IMR-90 (cell line): ENCODE measurements at regions not wholly inside any gene's neighbourhood (a gene's known extent, or its start where the extent isn't known, plus 50 kb on each side); places are given as distances from the start of the nearest gene placed in this dataset.

Experiments
- ATAC-seq: fragments of 200-7000 bp; cut with Tn5 transposase; 2 replicates; pipeline ENCODE4 v1.9.1; 2020; ENCODE audit warnings: low read depth, mild to moderate bottlenecking, moderate library complexity
- BruUV-seq: library from RNA; stranded (reverse); fragments of 400-500 nt; replicated peaks from 2 replicates; lab custom pipeline; 2021; lab: Mats Ljungman, UMichigan
- CTCF ChIA-PET: fragments of 300-600 bp; formaldehyde crosslinking; extraction: SDS; loops from one replicate; lab custom pipeline; 2021; ENCODE audit warnings: antibody characterized with exemption; lab: Yijun Ruan, JAX
- POLR2A ChIA-PET: fragments of 300-600 bp; sonication (Branson Sonifier 250); formaldehyde crosslinking; loops from one replicate; lab custom pipeline; 2022; ENCODE audit warnings: antibody characterized with exemption; ENCODE audit not compliant: unreplicated experiment; lab: Charles Lee
- DNase-seq: peaks from one replicate; pipeline ENCODE4 v3.0.0; 2013
- H2AFZ ChIP-seq: replicated peaks from 2 replicates; pipeline ENCODE3; 2013; ENCODE audit warnings: low read length, mild to moderate bottlenecking; ENCODE audit not compliant: poor library complexity
- H2AK5ac ChIP-seq: 2 replicates; pipeline ENCODE4 v1.6.1; 2013; ENCODE audit warnings: low read depth, low read length, inconsistent platforms
- H2AK9ac ChIP-seq: replicated peaks from 2 replicates; pipeline ENCODE3; 2013; ENCODE audit warnings: mild to moderate bottlenecking, low read depth, low read length, moderate library complexity; ENCODE audit not compliant: poor library complexity
- H2BK120ac ChIP-seq: 2 replicates; pipeline ENCODE4 v1.6.1; 2013; ENCODE audit warnings: low read depth, low read length, inconsistent platforms
- H2BK15ac ChIP-seq: 3 replicates; pipeline ENCODE4 v1.6.1; 2013; ENCODE audit warnings: low read depth, low read length, inconsistent platforms
- H2BK20ac ChIP-seq: 2 replicates; pipeline ENCODE4 v1.6.1; 2013; ENCODE audit warnings: low read depth, mild to moderate bottlenecking, inconsistent platforms, low read length, moderate library complexity
- H2BK5ac ChIP-seq: 2 replicates; pipeline ENCODE4 v1.6.1; 2013; ENCODE audit warnings: mild to moderate bottlenecking, low read depth, low read length, inconsistent platforms; ENCODE audit not compliant: poor library complexity, severe bottlenecking
- H3K14ac ChIP-seq: replicated peaks from 2 replicates; pipeline ENCODE4 v1.6.1; 2013; ENCODE audit warnings: low read depth, low read length, inconsistent platforms
- H3K18ac ChIP-seq: 2 replicates; pipeline ENCODE4 v1.6.1; 2013; ENCODE audit warnings: low read depth, low read length, control low read depth
- H3K23ac ChIP-seq: 2 replicates; pipeline ENCODE4 v1.6.1; 2013; ENCODE audit warnings: low read depth, low read length, inconsistent platforms
- H3K27ac ChIP-seq: 2 replicates; pipeline ENCODE4 v1.5.1; 2013; ENCODE audit warnings: mild to moderate bottlenecking, control low read depth, low read length; ENCODE audit not compliant: insufficient read depth
- H3K27me3 ChIP-seq: 2 replicates; pipeline ENCODE4 v1.6.1; 2013; ENCODE audit warnings: low read length; ENCODE audit not compliant: control insufficient read depth, insufficient read depth
- H3K36me3 ChIP-seq: 2 replicates; pipeline ENCODE4 v1.6.1; 2013; ENCODE audit warnings: low read length, mixed read lengths; ENCODE audit not compliant: control insufficient read depth, insufficient read depth
- H3K4ac ChIP-seq: 2 replicates; pipeline ENCODE4 v1.6.1; 2013; ENCODE audit warnings: low read depth, low read length, inconsistent platforms
- H3K4me1 ChIP-seq: 2 replicates; pipeline ENCODE4 v1.6.1; 2013; ENCODE audit warnings: low read length, mixed read lengths; ENCODE audit not compliant: control insufficient read depth, insufficient read depth
- H3K4me2 ChIP-seq: 2 replicates; pipeline ENCODE4 v1.6.1; 2013; ENCODE audit warnings: low read depth, mild to moderate bottlenecking, control low read depth, low read length, moderate library complexity
- H3K4me3 ChIP-seq: 2 replicates; pipeline ENCODE4 v1.5.1; 2013; ENCODE audit warnings: low read depth, mild to moderate bottlenecking, control low read depth, low read length, moderate library complexity; ENCODE audit not compliant: insufficient read depth
- H3K56ac ChIP-seq: 2 replicates; pipeline ENCODE4 v1.6.1; 2013; ENCODE audit warnings: low read length, inconsistent platforms; ENCODE audit not compliant: insufficient read depth; ENCODE audit errors: extremely low read depth
- H3K79me1 ChIP-seq, 2 experiments: 2 replicates each; pipeline ENCODE4 v1.6.1; 2013; ENCODE audit warnings: low read length in 2 of 2, inconsistent platforms in 1 of 2, low read depth in 1 of 2
- H3K9ac ChIP-seq: 2 replicates; pipeline ENCODE4 v1.6.1; 2013; ENCODE audit warnings: low read depth, low read length, control low read depth
- H3K9me1 ChIP-seq: 2 replicates; pipeline ENCODE4 v1.6.1; 2013; ENCODE audit warnings: low read length, inconsistent platforms; ENCODE audit not compliant: insufficient read depth
- H3K9me3 ChIP-seq: 2 replicates; pipeline ENCODE4 v1.6.1; 2013; ENCODE audit warnings: low read length; ENCODE audit not compliant: control insufficient read depth, insufficient read depth
- H4K20me1 ChIP-seq: 2 replicates; pipeline ENCODE4 v1.6.1; 2013; ENCODE audit warnings: low read length, inconsistent platforms; ENCODE audit not compliant: insufficient read depth
- H4K5ac ChIP-seq: 2 replicates; pipeline ENCODE4 v1.6.1; 2013; ENCODE audit warnings: mild to moderate bottlenecking, low read depth, low read length, control low read depth
- H4K8ac ChIP-seq, 2 experiments: 2 replicates each; pipeline ENCODE4 v1.6.1; 2013; ENCODE audit warnings: low read depth in 2 of 2, low read length in 2 of 2, control low read depth in 1 of 2, inconsistent platforms in 1 of 2
- H4K91ac ChIP-seq: 2 replicates; pipeline ENCODE4 v1.6.1; 2013; ENCODE audit warnings: low read depth, low read length, inconsistent platforms; ENCODE audit not compliant: insufficient read depth
- BHLHE40 ChIP-seq: fragments of 150-350 bp; IDR thresholded peaks from 2 replicates; pipeline ENCODE4 v1.6.1; 2016; ENCODE audit warnings: mild to moderate bottlenecking, low read depth, low read length
- CEBPB ChIP-seq: IDR thresholded peaks from 2 replicates; pipeline ENCODE4 v1.6.1; 2012; ENCODE audit warnings: low read depth, low read length, improper control_type of control experiment
- CHD1 ChIP-seq: IDR thresholded peaks from 2 replicates; pipeline ENCODE4 v1.6.1; 2012; ENCODE audit warnings: low read depth, low read length, improper control_type of control experiment
- FOS ChIP-seq: fragments of 150-350 bp; IDR thresholded peaks from 2 replicates; pipeline ENCODE4 v1.6.1; 2016; ENCODE audit warnings: low read depth, low read length
- MAFK ChIP-seq: IDR thresholded peaks from 2 replicates; pipeline ENCODE4 v1.6.1; 2012; ENCODE audit warnings: low read depth, low read length, improper control_type of control experiment
- MAZ ChIP-seq: IDR thresholded peaks from 2 replicates; pipeline ENCODE4 v1.6.1; 2012; ENCODE audit warnings: low read depth, mild to moderate bottlenecking, low read length, improper control_type of control experiment, moderate library complexity, borderline replicate concordance
- MXI1 ChIP-seq: IDR thresholded peaks from 2 replicates; pipeline ENCODE4 v1.6.1; 2012; ENCODE audit warnings: low read depth, mild to moderate bottlenecking, low read length, moderate library complexity, borderline replicate concordance
- NFE2L2 ChIP-seq: fragments of 150-350 bp; IDR thresholded peaks from 2 replicates; pipeline ENCODE4 v1.6.1; 2016; ENCODE audit warnings: low read depth, mild to moderate bottlenecking, low read length
- POLR2A ChIP-seq: IDR thresholded peaks from 2 replicates; pipeline ENCODE4 v1.6.1; 2012; ENCODE audit warnings: mild to moderate bottlenecking, low read depth, low read length
- RAD21 ChIP-seq: IDR thresholded peaks from 2 replicates; pipeline ENCODE4 v1.6.1; 2012; ENCODE audit warnings: low read length, improper control_type of control experiment
- RCOR1 ChIP-seq: IDR thresholded peaks from 2 replicates; pipeline ENCODE4 v1.6.1; 2012; ENCODE audit warnings: mild to moderate bottlenecking, low read length, improper control_type of control experiment; ENCODE audit not compliant: insufficient replicate concordance
- RFX5 ChIP-seq: IDR thresholded peaks from 2 replicates; pipeline ENCODE4 v1.8.0; 2012; ENCODE audit warnings: low read depth, mild to moderate bottlenecking, low read length, moderate library complexity
- SMC3 ChIP-seq: fragments of 150-350 bp; IDR thresholded peaks from 2 replicates; pipeline ENCODE4 v1.6.1; 2016; ENCODE audit warnings: low read depth, mild to moderate bottlenecking, antibody characterized with exemption, low read length, moderate library complexity
- WGBS, 2 experiments: methylation state at CpG; one replicate each; pipeline versions ENCODE4 v1.1.5 to v1.1.7; 2013; ENCODE audit warnings: missing lambda C conversion rate in 2 of 2; ENCODE audit not compliant: insufficient read length in 1 of 2; ENCODE audit errors: extremely low coverage in 2 of 2; 5-methylcytosine and 5-hydroxymethylcytosine counted together
- dilution Hi-C: fragments of 300-500 bp; cut with HindIII; formaldehyde crosslinking; loops from one replicate; pipeline ENCODE4 v1.14.3; 2018; ENCODE audit warnings: low sequenced_read_pairs; ENCODE audit not compliant: unreplicated experiment
- in situ Hi-C: fragments of 300-500 bp; cut with MboI; formaldehyde crosslinking; loops from 3 replicates; pipeline ENCODE4 v1.14.3; 2019; ENCODE audit warnings: low sequenced_read_pairs, inconsistent platforms, mixed read lengths
- intact Hi-C: fragments of 100-400 bp; cut with micrococcal nuclease; formaldehyde crosslinking; loops from 2 replicates; pipeline ENCODE4 v1.10.0; 2022
- TF ChIP-seq, protein P1 (sequence below): conservative IDR thresholded peaks from 2 replicates; pipeline ENCODE4 v1.5.1; 2012; ENCODE audit warnings: mild to moderate bottlenecking, low read depth, low read length, improper control_type of control experiment
- TF ChIP-seq, protein P2 (sequence below): fragments of 150-350 bp; IDR thresholded peaks from 2 replicates; pipeline ENCODE4 v1.6.1; 2017; ENCODE audit warnings: mild to moderate bottlenecking, antibody characterized with exemption, low read length, low read depth
- TF ChIP-seq, protein P3 (sequence below): fragments of 150-350 bp; IDR thresholded peaks from 2 replicates; pipeline ENCODE4 v1.6.1; 2016; ENCODE audit warnings: low read depth, mild to moderate bottlenecking, low read length, moderate library complexity, borderline replicate concordance

DNA sequence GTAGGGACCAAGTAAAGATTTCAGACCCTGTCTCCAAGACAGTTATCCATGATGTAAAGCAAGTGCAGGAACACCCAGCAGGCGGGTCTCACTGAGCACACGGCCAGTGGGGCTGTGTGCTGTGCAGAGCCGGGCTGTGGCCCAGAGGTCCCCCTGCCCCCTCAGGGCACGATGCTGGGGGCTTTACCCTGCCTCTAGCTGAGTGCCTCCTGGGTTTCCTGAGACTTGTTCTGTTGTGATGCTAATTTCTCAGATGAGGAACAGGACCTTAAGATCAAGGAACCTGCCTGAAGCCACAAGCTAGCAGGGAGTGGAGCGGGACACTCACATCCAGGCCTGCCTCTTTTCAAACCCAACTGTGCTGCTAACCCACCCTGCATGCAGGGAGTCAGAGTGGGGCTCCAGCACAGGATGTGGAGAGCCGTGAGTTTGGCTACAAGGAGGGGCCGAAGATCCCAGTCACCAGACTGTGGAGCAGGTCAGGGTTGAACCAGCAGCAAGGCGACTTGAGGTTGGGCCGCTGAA is 76.1 kb upstream of the LYZL2 start:
- Histone ChIP-seq H2AK9ac (no peak overlapping the region), H3K18ac (no peak overlapping the region), H3K36me3 (no peaks in the 10 kb centered on the region), H3K27me3 (no peaks in the 10 kb centered on the region; the same call in 1 of the 2 replicates), H2BK20ac (no peak overlapping the region), H3K27ac (no peak overlapping the region), H3K4me1 (peaks cover 3% of the 10 kb centered on the region), H2BK15ac (no peak overlapping the region), H4K8ac (no peak overlapping the region), H3K4me2 (no peak overlapping the region), H3K23ac (no peak overlapping the region), H2BK5ac (no peak overlapping the region), H4K91ac (no peak overlapping the region), H3K9me1 (no peaks in the 10 kb centered on the region; the same call in 1 of the 2 replicates), H3K14ac (no peak overlapping the region), H4K5ac (no peak overlapping the region), H3K9me3 (no peaks in the 10 kb centered on the region), H3K4ac (no peak overlapping the region), H3K4me3 (no peak overlapping the region), H2AK5ac (no peak overlapping the region), H3K79me1 (no peaks in the 10 kb centered on the region), H2BK120ac (no peak overlapping the region), H3K9ac (no peak overlapping the region), H4K20me1 (no peaks in the 10 kb centered on the region), H2AFZ (peak overlapping the region; percentile 58), H3K56ac (no peak overlapping the region)
- in situ Hi-C loops, result no loop called here
- BruUV-seq, result no TSS peak
- 67% methylated on average over 3 of the region's 9 CpGs; no CpG with 5 or more reads in 1 of the 2 experiments for WGBS, 2 experiments
- TF ChIP-seq, protein P1, sequence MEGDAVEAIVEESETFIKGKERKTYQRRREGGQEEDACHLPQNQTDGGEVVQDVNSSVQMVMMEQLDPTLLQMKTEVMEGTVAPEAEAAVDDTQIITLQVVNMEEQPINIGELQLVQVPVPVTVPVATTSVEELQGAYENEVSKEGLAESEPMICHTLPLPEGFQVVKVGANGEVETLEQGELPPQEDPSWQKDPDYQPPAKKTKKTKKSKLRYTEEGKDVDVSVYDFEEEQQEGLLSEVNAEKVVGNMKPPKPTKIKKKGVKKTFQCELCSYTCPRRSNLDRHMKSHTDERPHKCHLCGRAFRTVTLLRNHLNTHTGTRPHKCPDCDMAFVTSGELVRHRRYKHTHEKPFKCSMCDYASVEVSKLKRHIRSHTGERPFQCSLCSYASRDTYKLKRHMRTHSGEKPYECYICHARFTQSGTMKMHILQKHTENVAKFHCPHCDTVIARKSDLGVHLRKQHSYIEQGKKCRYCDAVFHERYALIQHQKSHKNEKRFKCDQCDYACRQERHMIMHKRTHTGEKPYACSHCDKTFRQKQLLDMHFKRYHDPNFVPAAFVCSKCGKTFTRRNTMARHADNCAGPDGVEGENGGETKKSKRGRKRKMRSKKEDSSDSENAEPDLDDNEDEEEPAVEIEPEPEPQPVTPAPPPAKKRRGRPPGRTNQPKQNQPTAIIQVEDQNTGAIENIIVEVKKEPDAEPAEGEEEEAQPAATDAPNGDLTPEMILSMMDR, result no peak
- TF ChIP-seq, protein P2, sequence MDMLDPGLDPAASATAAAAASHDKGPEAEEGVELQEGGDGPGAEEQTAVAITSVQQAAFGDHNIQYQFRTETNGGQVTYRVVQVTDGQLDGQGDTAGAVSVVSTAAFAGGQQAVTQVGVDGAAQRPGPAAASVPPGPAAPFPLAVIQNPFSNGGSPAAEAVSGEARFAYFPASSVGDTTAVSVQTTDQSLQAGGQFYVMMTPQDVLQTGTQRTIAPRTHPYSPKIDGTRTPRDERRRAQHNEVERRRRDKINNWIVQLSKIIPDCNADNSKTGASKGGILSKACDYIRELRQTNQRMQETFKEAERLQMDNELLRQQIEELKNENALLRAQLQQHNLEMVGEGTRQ, result no peak
- TF ChIP-seq MAZ, result no peak
- no peak for TF ChIP-seq CEBPB
- no peak for TF ChIP-seq RFX5
- TF ChIP-seq SMC3, result no peak
- no peak for TF ChIP-seq MAFK
- no peak for TF ChIP-seq NFE2L2
- no peak for TF ChIP-seq CHD1
- TF ChIP-seq BHLHE40, result no peak
- TF ChIP-seq, protein P3, sequence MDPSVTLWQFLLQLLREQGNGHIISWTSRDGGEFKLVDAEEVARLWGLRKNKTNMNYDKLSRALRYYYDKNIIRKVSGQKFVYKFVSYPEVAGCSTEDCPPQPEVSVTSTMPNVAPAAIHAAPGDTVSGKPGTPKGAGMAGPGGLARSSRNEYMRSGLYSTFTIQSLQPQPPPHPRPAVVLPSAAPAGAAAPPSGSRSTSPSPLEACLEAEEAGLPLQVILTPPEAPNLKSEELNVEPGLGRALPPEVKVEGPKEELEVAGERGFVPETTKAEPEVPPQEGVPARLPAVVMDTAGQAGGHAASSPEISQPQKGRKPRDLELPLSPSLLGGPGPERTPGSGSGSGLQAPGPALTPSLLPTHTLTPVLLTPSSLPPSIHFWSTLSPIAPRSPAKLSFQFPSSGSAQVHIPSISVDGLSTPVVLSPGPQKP, result no peak
- TF ChIP-seq POLR2A, result no peak
- no peak for TF ChIP-seq MXI1
- TF ChIP-seq FOS, result no peak
- TF ChIP-seq RCOR1, result no peak
- TF ChIP-seq RAD21, result no peak
- DNase-seq, result no peak
- dilution Hi-C loops, result no loop called here
- POLR2A ChIA-PET, result no interaction called here
- CTCF ChIA-PET, result no interaction called here
- intact Hi-C loops, result no loop called here
- ATAC-seq, result no peak
